ENCODE measurements at regions not wholly inside any gene's neighbourhood (a gene's known extent, or its start where the extent isn't known, plus 50 kb on each side); places are given as distances from the start of the nearest gene placed in this dataset.

GRCh38 chr13:62022369-62022768 lies 606.7 kb upstream of the PCDH20 start:
- H3K27ac ChIP-seq, result no peak overlapping the region
- TF ChIP-seq ZFX (IDR thresholded peaks at IDR 0.05), result no peak
- no peak for TF ChIP-seq CTCF (conservative IDR thresholded peaks at IDR 0.05)

- H3K27ac ChIP-seq, result no peak overlapping the region
- TF ChIP-seq CTCF (conservative IDR thresholded peaks at IDR 0.05) (no peak), ZFX (IDR thresholded peaks at IDR 0.05) (no peak)
Observed at GRCh38 chr13:62019858-62020257, 604.2 kb upstream of the PCDH20 start.

GRCh38 chr13:62014299-62014698 lies 598.6 kb upstream of the PCDH20 start:
- H3K27ac ChIP-seq, result no peak overlapping the region
- TF ChIP-seq ZFX (IDR thresholded peaks at IDR 0.05), result no peak
- peak; percentile 62 for TF ChIP-seq CTCF (conservative IDR thresholded peaks at IDR 0.05)

GRCh38 chr13:62003452-62003851 lies 587.8 kb upstream of the PCDH20 start:
- no peak overlapping the region for H3K27ac ChIP-seq
- no peak for TF ChIP-seq ZFX (IDR thresholded peaks at IDR 0.05)
- no peak for TF ChIP-seq CTCF (conservative IDR thresholded peaks at IDR 0.05)

- no peak overlapping the region for H3K27ac ChIP-seq
- no peak for TF ChIP-seq ZFX (IDR thresholded peaks at IDR 0.05)
- TF ChIP-seq CTCF (conservative IDR thresholded peaks at IDR 0.05), result no peak
Observed at GRCh38 chr13:61994174-61994573, 578.5 kb upstream of the PCDH20 start.

GRCh38 chr13:61989978-61990377 lies 574.3 kb upstream of the PCDH20 start:
- no peak for TF ChIP-seq CTCF (conservative IDR thresholded peaks at IDR 0.05)
- no peak for TF ChIP-seq ZFX (IDR thresholded peaks at IDR 0.05)
- H3K27ac ChIP-seq, result no peak overlapping the region

GRCh38 chr13:61988810-61989209 lies 573.2 kb upstream of the PCDH20 start:
- no peak overlapping the region for H3K27ac ChIP-seq
- TF ChIP-seq ZFX (IDR thresholded peaks at IDR 0.05), result no peak
- TF ChIP-seq CTCF (conservative IDR thresholded peaks at IDR 0.05), result no peak

All from C4-2B (cell line).